GM12878 (cell line): ENCODE measurements at regions not wholly inside any gene's neighbourhood (a gene's known extent, or its start where the extent isn't known, plus 50 kb on each side); places are given as distances from the start of the nearest gene placed in this dataset.
"Not testable (repeated sequence)": the region's sequence is repeated elsewhere in the genome, so short reads cannot be mapped to it uniquely, and the experiment has no call there.

Experiments used
- ATAC-seq: fragments of 200-7000 bp; cut with Tn5 transposase; 3 replicates; pipeline ENCODE4 v1.9.1; 2020; ENCODE audit warnings: mild to moderate bottlenecking, moderate library complexity
- BruUV-seq: library from RNA; stranded (reverse); fragments of 400-500 nt; replicated peaks from 2 replicates; lab custom pipeline; 2021; lab: Mats Ljungman, UMichigan
- CTCF ChIA-PET: fragments of 300-600 bp; sonication (Branson Sonifier 250); formaldehyde crosslinking; extraction: SDS; loops from one replicate; lab custom pipeline; 2021; ENCODE audit warnings: inconsistent platforms; lab: Yijun Ruan, JAX
- POLR2A ChIA-PET: fragments of 350-600 bp; formaldehyde crosslinking; extraction: SDS; loops from one replicate; lab custom pipeline; 2021; ENCODE audit warnings: inconsistent platforms; lab: Charles Lee
- RAD21 ChIA-PET: fragments of 300-600 bp; sonication (Branson Sonifier 250); formaldehyde crosslinking; loops from one replicate; lab custom pipeline; 2023; ENCODE audit warnings: antibody characterized with exemption; ENCODE audit not compliant: unreplicated experiment; lab: Charles Lee
- SMC1A ChIA-PET: fragments of 300-600 bp; sonication (Branson Sonifier 250); formaldehyde crosslinking; loops from one replicate; lab custom pipeline; 2023; ENCODE audit not compliant: unreplicated experiment, uncharacterized antibody; lab: Charles Lee
- DNase-seq: peaks from one replicate; pipeline ENCODE4 v3.0.0-alpha.2; 2011; ENCODE audit warnings: low read depth, low spot score
- FAIRE-seq: peaks from 3 replicates; lab custom pipeline; 2011; peaks lifted over from hg19 to GRCh38; lab: Jason Lieb, UNC
- H2AFZ ChIP-seq: 2 replicates; pipeline ENCODE4 v1.6.0; 2011; ENCODE audit warnings: low read depth, low read length, control low read depth; ENCODE audit not compliant: control insufficient read depth
- H3K27ac ChIP-seq: 2 replicates; pipeline ENCODE4 v1.5.1; 2011; ENCODE audit warnings: control low read depth; ENCODE audit not compliant: control insufficient read depth, insufficient read depth
- H3K27me3 ChIP-seq, 2 experiments: replicated peaks in 1 of 2; 2 replicates each; pipeline versions ENCODE4 v1.6.0 to v1.6.1; 2011; ENCODE audit warnings: low read length in 1 of 2; ENCODE audit not compliant: control insufficient read depth in 2 of 2, insufficient read depth in 2 of 2
- H3K36me3 ChIP-seq, 2 experiments: 2 replicates each; pipeline ENCODE4 v1.5.1; 2011; ENCODE audit warnings: low read length in 1 of 2; ENCODE audit not compliant: control insufficient read depth in 2 of 2, insufficient read depth in 2 of 2
- H3K4me1 ChIP-seq: 2 replicates; pipeline ENCODE4 v1.6.1; 2011; ENCODE audit warnings: mild to moderate bottlenecking, low read length, moderate library complexity, mixed read lengths; ENCODE audit not compliant: control insufficient read depth, insufficient read depth
- H3K4me2 ChIP-seq: 2 replicates; pipeline ENCODE4 v1.6.0; 2011; ENCODE audit warnings: control low read depth; ENCODE audit not compliant: control insufficient read depth, insufficient read depth
- H3K4me3 ChIP-seq: fragments of 200-600 bp; sonication (generic); 2 replicates; pipeline ENCODE4 v1.5.1; 2016
- H3K79me2 ChIP-seq: 2 replicates; pipeline ENCODE4 v1.6.0; 2011; ENCODE audit warnings: low read length; ENCODE audit not compliant: control insufficient read depth, insufficient read depth
- H3K9ac ChIP-seq: 2 replicates; pipeline ENCODE4 v1.8.0; 2011; ENCODE audit warnings: low read length, control low read depth, mixed read lengths; ENCODE audit not compliant: control insufficient read depth, insufficient read depth
- H3K9me3 ChIP-seq: replicated peaks from 3 replicates; pipeline ENCODE4 v1.5.1; 2011; ENCODE audit warnings: mild to moderate bottlenecking, low read length; ENCODE audit not compliant: control insufficient read depth, insufficient read depth
- H4K20me1 ChIP-seq: 2 replicates; pipeline ENCODE4 v1.6.0; 2011; ENCODE audit not compliant: control insufficient read depth, insufficient read depth
- SMAD1 ChIP-seq: fragments of 450-650 bp; IDR thresholded peaks from 2 replicates; pipeline ENCODE4 v1.6.1; 2018; ENCODE audit warnings: mild to moderate bottlenecking, low read depth; ENCODE audit not compliant: partially characterized antibody
- WGBS: methylation state at CpG from one replicate; pipeline ENCODE4 v1.1.6; 2016; ENCODE audit warnings: low lambda C conversion rate; ENCODE audit not compliant: insufficient replicate concordance, insufficient coverage; ENCODE audit errors: missing lambda C conversion rate; 5-methylcytosine and 5-hydroxymethylcytosine counted together
- in situ Hi-C: fragments of 300-500 bp; cut with MboI; formaldehyde crosslinking; loops from 9 replicates; pipeline ENCODE4 v1.14.3; 2018; ENCODE audit warnings: mixed read lengths
- intact Hi-C: fragments of 100-400 bp; cut with micrococcal nuclease; formaldehyde crosslinking; loops from one replicate; pipeline ENCODE4 v1.14.2; 2022; ENCODE audit not compliant: unreplicated experiment

DNA sequence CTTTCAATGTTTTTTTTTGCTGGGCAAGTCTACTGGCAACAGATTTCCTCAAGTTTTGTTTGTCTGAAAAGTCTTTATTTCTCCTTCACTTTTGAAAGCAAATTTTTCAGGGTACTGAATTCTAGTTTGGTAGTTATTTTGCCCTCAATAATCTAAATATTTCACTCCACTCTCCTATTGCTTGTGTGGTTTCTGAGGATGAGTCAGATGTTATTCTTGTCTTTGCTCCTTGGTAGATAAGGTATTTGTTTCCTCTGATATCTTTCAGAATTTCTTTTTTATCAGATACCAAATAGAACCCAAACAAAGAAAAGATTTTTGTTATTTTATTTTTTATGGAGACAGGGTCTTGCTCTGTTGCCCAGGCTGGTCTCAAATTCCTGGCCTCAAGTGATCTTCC, 99.2 kb upstream of the MALRD1 start:
- no peak for TF ChIP-seq SMAD1
- Histone ChIP-seq H3K27me3 (no peaks in the 10 kb centered on the region), H3K36me3 (no peaks in the 10 kb centered on the region), H2AFZ (no peak overlapping the region), H3K4me3 (no peak overlapping the region), H3K9me3 (no peaks in the 10 kb centered on the region), H3K4me2 (no peak overlapping the region), H3K9ac (no peak overlapping the region), H4K20me1 (no peaks in the 10 kb centered on the region), H3K4me1 (no peaks in the 10 kb centered on the region), H3K27ac (no peak overlapping the region), H3K79me2 (no peaks in the 10 kb centered on the region)
- ATAC-seq (no peak), DNase-seq (no peak), FAIRE-seq (no peak)
- ChIA-PET SMC1A (no interaction called here), RAD21 (no interaction called here), POLR2A (no interaction called here), CTCF (no interaction called here)
- in situ Hi-C loops (no loop called here), intact Hi-C loops (no loop called here)
- BruUV-seq: no TSS peak

DNA sequence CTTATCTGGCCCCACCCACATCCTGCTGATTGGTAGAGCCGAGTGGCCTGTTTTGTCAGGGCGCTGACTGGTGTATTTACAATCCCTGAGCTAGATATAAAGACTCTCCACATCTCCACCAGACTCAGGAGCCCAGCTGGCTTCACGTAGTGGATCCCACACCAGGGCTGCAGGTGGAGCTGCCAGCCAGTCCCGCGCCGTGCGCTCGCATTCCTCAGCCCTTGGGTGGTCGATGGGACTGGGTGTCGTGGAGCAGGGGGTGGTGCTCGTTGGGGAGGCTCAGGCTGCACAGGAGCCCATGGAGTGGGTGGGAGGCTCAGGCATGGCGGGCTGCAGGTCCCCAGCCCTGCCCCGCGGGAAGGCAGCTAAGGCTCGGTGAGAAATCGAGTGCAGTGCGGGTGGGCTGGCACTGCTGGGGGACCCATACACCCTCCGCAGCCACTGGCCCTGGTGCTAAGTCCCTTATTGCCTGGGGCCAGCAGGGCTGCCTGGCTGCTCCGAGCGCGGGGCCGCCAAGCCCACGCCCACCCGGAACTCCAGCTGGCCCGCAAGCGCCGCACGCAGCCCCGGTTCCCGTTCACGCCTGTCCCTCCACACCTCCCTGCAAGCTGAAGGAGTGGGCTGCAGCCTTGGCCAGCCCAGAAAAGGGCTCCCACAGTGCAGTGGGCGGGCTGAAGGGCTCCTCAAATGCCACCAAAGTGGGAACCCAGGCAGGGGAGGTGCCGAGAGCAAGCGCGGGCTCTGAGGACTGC, 97.4 kb upstream of the MALRD1 start:
- H3K9ac ChIP-seq, H3K36me3 ChIP-seq, ATAC-seq, BruUV-seq, DNase-seq, H3K4me1 ChIP-seq, H2AFZ ChIP-seq, H3K27me3 ChIP-seq, H3K79me2 ChIP-seq, POLR2A ChIA-PET, H3K4me2 ChIP-seq, intact Hi-C loops, in situ Hi-C loops, CTCF ChIA-PET, FAIRE-seq, H3K4me3 ChIP-seq, H4K20me1 ChIP-seq, H3K27ac ChIP-seq, H3K9me3 ChIP-seq, SMC1A ChIA-PET, RAD21 ChIA-PET: not testable (repeated sequence)
- 44% methylated on average over 26 of the region's 35 CpGs for WGBS
